H9 (cell line): ENCODE measurements at regions not wholly inside any gene's neighbourhood (a gene's known extent, or its start where the extent isn't known, plus 50 kb on each side); places are given as distances from the start of the nearest gene placed in this dataset.

Experiments used
- DNase-seq: peaks from one replicate; pipeline ENCODE4 v3.0.0-alpha.2; 2017
- H2AFZ ChIP-seq: one replicate; pipeline ENCODE4 v1.6.1; 2013; ENCODE audit warnings: mild to moderate bottlenecking, low read length, control low read depth, moderate library complexity
- H2AK5ac ChIP-seq: 2 replicates; pipeline ENCODE4 v1.6.1; 2013; ENCODE audit warnings: low read length, control low read depth, mixed read lengths; ENCODE audit not compliant: insufficient read length
- H2BK120ac ChIP-seq: one replicate; pipeline ENCODE4 v1.6.1; 2013; ENCODE audit warnings: low read depth, mild to moderate bottlenecking, low read length, control low read depth, inconsistent platforms; ENCODE audit not compliant: poor library complexity, severe bottlenecking
- H2BK12ac ChIP-seq: 2 replicates; pipeline ENCODE4 v1.6.1; 2013; ENCODE audit warnings: low read length, control low read depth, mixed read lengths, low read depth; ENCODE audit not compliant: insufficient read length
- H2BK15ac ChIP-seq: 2 replicates; pipeline ENCODE4 v1.6.1; 2013; ENCODE audit warnings: low read depth, low read length, control low read depth
- H2BK20ac ChIP-seq: one replicate; pipeline ENCODE4 v1.6.1; 2013; ENCODE audit warnings: low read depth, mild to moderate bottlenecking, low read length, control low read depth, inconsistent platforms; ENCODE audit not compliant: poor library complexity, severe bottlenecking
- H2BK5ac ChIP-seq: 2 replicates; pipeline ENCODE4 v1.6.1; 2013; ENCODE audit warnings: low read length, control low read depth, mixed read lengths; ENCODE audit not compliant: insufficient read length
- H3K14ac ChIP-seq: 2 replicates; pipeline ENCODE4 v1.6.1; 2013; ENCODE audit warnings: low read length, control low read depth; ENCODE audit not compliant: insufficient read depth
- H3K18ac ChIP-seq: 2 replicates; pipeline ENCODE4 v1.6.1; 2013; ENCODE audit warnings: low read depth, mild to moderate bottlenecking, mixed read lengths, low read length, control low read depth; ENCODE audit not compliant: insufficient read length
- H3K23ac ChIP-seq: 2 replicates; pipeline ENCODE4 v1.6.1; 2013; ENCODE audit warnings: low read length, control low read depth, mixed read lengths, low read depth; ENCODE audit not compliant: insufficient read length
- H3K23me2 ChIP-seq: 2 replicates; pipeline ENCODE4 v1.6.1; 2013; ENCODE audit warnings: low read depth, mild to moderate bottlenecking, mixed read lengths, low read length, control low read depth; ENCODE audit not compliant: insufficient read length, poor library complexity, severe bottlenecking
- H3K27ac ChIP-seq: 2 replicates; pipeline ENCODE4 v1.5.1; 2013; ENCODE audit warnings: low read length, control low read depth, mixed read lengths, low read depth; ENCODE audit not compliant: insufficient read length
- H3K27me3 ChIP-seq: 2 replicates; pipeline ENCODE4 v1.6.1; 2013; ENCODE audit warnings: low read length, control low read depth, inconsistent platforms; ENCODE audit not compliant: insufficient read depth
- H3K4ac ChIP-seq: 2 replicates; pipeline ENCODE4 v1.6.1; 2013; ENCODE audit warnings: low read depth, mild to moderate bottlenecking, control low read depth, inconsistent platforms, low read length, moderate library complexity
- H3K4me1 ChIP-seq: 2 replicates; pipeline ENCODE4 v1.6.1; 2013; ENCODE audit warnings: low read length, control low read depth, inconsistent platforms; ENCODE audit not compliant: insufficient read depth
- H3K4me2 ChIP-seq: 2 replicates; pipeline ENCODE4 v1.6.1; 2013; ENCODE audit warnings: low read length, control low read depth, mixed read lengths; ENCODE audit not compliant: insufficient read length, insufficient read depth
- H3K56ac ChIP-seq: 2 replicates; pipeline ENCODE4 v1.6.1; 2013; ENCODE audit warnings: low read depth, mild to moderate bottlenecking, mixed read lengths, low read length, control low read depth; ENCODE audit not compliant: insufficient read length
- H3K79me1 ChIP-seq: 2 replicates; pipeline ENCODE4 v1.6.1; 2013; ENCODE audit warnings: low read depth, mild to moderate bottlenecking, moderate library complexity, low read length, control low read depth, inconsistent platforms; ENCODE audit not compliant: insufficient read depth, poor library complexity, severe bottlenecking
- H3K79me2 ChIP-seq: 2 replicates; pipeline ENCODE4 v1.6.1; 2013; ENCODE audit warnings: low read length, control low read depth, inconsistent platforms; ENCODE audit not compliant: insufficient read depth
- H3K9ac ChIP-seq: 2 replicates; pipeline ENCODE4 v1.6.1; 2013; ENCODE audit warnings: low read length, control low read depth, mixed read lengths; ENCODE audit not compliant: insufficient read length; ENCODE audit errors: extremely low read depth
- H3K9me3 ChIP-seq: one replicate; pipeline ENCODE4 v1.6.1; 2013; ENCODE audit warnings: low read depth, low read length, inconsistent platforms; ENCODE audit not compliant: control insufficient read depth
- H3T11ph ChIP-seq: one replicate; pipeline ENCODE4 v1.6.1; 2013; ENCODE audit warnings: mild to moderate bottlenecking, low read length, control low read depth, inconsistent platforms
- H4K20me1 ChIP-seq: one replicate; pipeline ENCODE4 v1.6.1; 2013; ENCODE audit not compliant: control insufficient read depth, insufficient read length, insufficient read depth
- H4K5ac ChIP-seq: 2 replicates; pipeline ENCODE4 v1.6.1; 2013; ENCODE audit warnings: low read depth, mild to moderate bottlenecking, mixed read lengths, low read length, control low read depth; ENCODE audit not compliant: insufficient read length
- H4K8ac ChIP-seq: replicated peaks from 2 replicates; pipeline ENCODE4 v1.6.1; 2013; ENCODE audit warnings: low read length, control low read depth, mixed read lengths, low read depth; ENCODE audit not compliant: insufficient read length
- H4K91ac ChIP-seq: 2 replicates; pipeline ENCODE4 v1.6.1; 2013; ENCODE audit warnings: low read depth, mild to moderate bottlenecking, moderate library complexity, mixed read lengths, low read length, control low read depth; ENCODE audit not compliant: insufficient read length
- H3K27ac Mint-ChIP-seq, 3 experiments: 2 replicates in 2 of 3; 3 replicates in 1 of 3; pipeline ENCODE4 v1.8.0; 2020 to 2021; ENCODE audit warnings: mixed read lengths in 3 of 3, mild to moderate bottlenecking in 1 of 3, moderate library complexity in 1 of 3
- H3K27me3 Mint-ChIP-seq: 2 replicates; pipeline ENCODE4 v1.8.0; 2021; ENCODE audit warnings: low read depth, mild to moderate bottlenecking, moderate library complexity, mixed read lengths
- H3K36me3 Mint-ChIP-seq, 3 experiments: 2 replicates in 2 of 3; 3 replicates in 1 of 3; pipeline ENCODE4 v1.8.0; 2020 to 2021; ENCODE audit warnings: low read depth in 3 of 3, mixed read lengths in 3 of 3; ENCODE audit not compliant: insufficient read depth in 1 of 3
- H3K4me1 Mint-ChIP-seq, 2 experiments: 2 replicates each; pipeline ENCODE4 v1.8.0; 2020; ENCODE audit warnings: mixed read lengths in 2 of 2
- H3K4me3 Mint-ChIP-seq, 2 experiments: 2 replicates in 1 of 2; 3 replicates in 1 of 2; pipeline ENCODE4 v1.8.0; 2020 to 2021; ENCODE audit warnings: mild to moderate bottlenecking in 2 of 2, mixed read lengths in 2 of 2, moderate library complexity in 1 of 2
- H3K9me3 Mint-ChIP-seq, 2 experiments: 2 replicates in 1 of 2; 3 replicates in 1 of 2; pipeline ENCODE4 v1.8.0; 2020; ENCODE audit warnings: mild to moderate bottlenecking in 2 of 2, mixed read lengths in 2 of 2, moderate library complexity in 1 of 2
- CTCF ChIP-seq: fragments of 200-600 bp; sonication (generic); conservative IDR thresholded peaks from 3 replicates; pipeline ENCODE4 v1.8.0; 2021; ENCODE audit warnings: antibody characterized with exemption, mild to moderate bottlenecking
- WGBS: extraction: QIAGEN DNeasy Blood & Tissue Kit; methylation state at CpG from one replicate; pipeline ENCODE4 v1.1.7; 2013; ENCODE audit warnings: missing lambda C conversion rate, low lambda C conversion rate, mixed read lengths; ENCODE audit not compliant: insufficient read length; ENCODE audit errors: extremely low coverage; 5-methylcytosine and 5-hydroxymethylcytosine counted together

- no peak overlapping the region for H4K5ac ChIP-seq
- no peaks in the 10 kb centered on the region for H4K20me1 ChIP-seq
- no peak overlapping the region for H2AFZ ChIP-seq
- H3K27ac ChIP-seq, result no peak overlapping the region
- no peak overlapping the region for H2AK5ac ChIP-seq
- H3K9me3 Mint-ChIP-seq, result peaks cover 0 to under 1% of the 10 kb centered on the region in 2 experiments; a peak in 1 of 5 replicates
- no peaks in the 10 kb centered on the region for H3K4me1 Mint-ChIP-seq
- no peaks in the 10 kb centered on the region for H3K79me2 ChIP-seq
- no peak overlapping the region for H3T11ph ChIP-seq
- no peaks in the 10 kb centered on the region for H3K9me3 ChIP-seq
- H4K8ac ChIP-seq, result no peak overlapping the region
- no peak overlapping the region for H3K14ac ChIP-seq
- no peak for TF ChIP-seq CTCF
- H2BK5ac ChIP-seq, result no peak overlapping the region
- no peak overlapping the region for H2BK12ac ChIP-seq
- H3K27me3 ChIP-seq, result no peaks in the 10 kb centered on the region
- no peaks in the 10 kb centered on the region for H3K4me1 ChIP-seq
- H3K79me1 ChIP-seq, result no peaks in the 10 kb centered on the region
- WGBS, result no CpG with 5 or more reads among the region's 3 CpGs
- H3K9ac ChIP-seq, result no peak overlapping the region
- H2BK15ac ChIP-seq, result no peak overlapping the region
- no peak overlapping the region for H3K27ac Mint-ChIP-seq
- H3K23ac ChIP-seq, result no peak overlapping the region
- DNase-seq, result no peak
- no peak overlapping the region for H2BK20ac ChIP-seq
- no peaks in the 10 kb centered on the region for H3K23me2 ChIP-seq
- no peak overlapping the region for H3K4me2 ChIP-seq
- no peak overlapping the region for H4K91ac ChIP-seq
- H3K56ac ChIP-seq, result no peak overlapping the region
- H3K4ac ChIP-seq, result no peak overlapping the region
- H3K27me3 Mint-ChIP-seq, result no peaks in the 10 kb centered on the region
- H3K36me3 Mint-ChIP-seq, result no peaks in the 10 kb centered on the region
- no peak overlapping the region for H2BK120ac ChIP-seq
- no peak overlapping the region for H3K4me3 Mint-ChIP-seq
- no peak overlapping the region for H3K18ac ChIP-seq
Measured at GRCh38 chr6:67412035-67412434, 1223.0 kb upstream of the ADGRB3 start.
